ENCODE measurements at regions not wholly inside any gene's neighbourhood (a gene's known extent, or its start where the extent isn't known, plus 50 kb on each side); places are given as distances from the start of the nearest gene placed in this dataset.

- peak in 2 of 6 experiments; percentile 8 to 16 for TF ChIP-seq CTCF (IDR thresholded peaks at IDR 0.05)
- no peak for TF ChIP-seq POLR2A (IDR thresholded peaks at IDR 0.05)
These were observed 126.5 kb downstream of the VPREB1 start for GRCh38 chr22:22371031-22371541.

All from adrenal gland (tissue), 5 donors.